ENCODE measurements at regions not wholly inside any gene's neighbourhood (a gene's known extent, or its start where the extent isn't known, plus 50 kb on each side); places are given as distances from the start of the nearest gene placed in this dataset.

GRCh38 chr10:21047096-21047495 is 150.0 kb upstream of the NEBL start:
- TF ChIP-seq CTCF (IDR thresholded peaks at IDR 0.05; ENCODE audit: borderline replicate concordance, extremely low read depth, low read length, poor library complexity, severe bottlenecking) (no peak), EZH2 (IDR thresholded peaks at IDR 0.05; ENCODE audit: borderline replicate concordance, low read depth, low read length, severe bottlenecking) (no peak)

All from DND-41 (cell line).